MM.1S (cell line): ENCODE measurements at regions not wholly inside any gene's neighbourhood (a gene's known extent, or its start where the extent isn't known, plus 50 kb on each side); places are given as distances from the start of the nearest gene placed in this dataset.
"Not testable (repeated sequence)": the region's sequence is repeated elsewhere in the genome, so short reads cannot be mapped to it uniquely, and the experiment has no call there.

Experiments
- DNase-seq: peaks from one replicate; pipeline ENCODE4 v3.0.0-alpha.2; 2015
- H2AFZ ChIP-seq: fragments of 300-600 bp; sonication (generic); 2 replicates; pipeline ENCODE4 v1.6.0; 2016; ENCODE audit warnings: antibody characterized with exemption, low read length
- H3F3A ChIP-seq: fragments of 300-600 bp; sonication (generic); 2 replicates; pipeline ENCODE4 v1.6.1; 2016; ENCODE audit warnings: mild to moderate bottlenecking, antibody characterized with exemption, low read length, moderate library complexity, mixed read lengths; ENCODE audit not compliant: insufficient read depth
- H3K27ac ChIP-seq: fragments of 300-600 bp; sonication (generic); 2 replicates; pipeline ENCODE4 v1.5.1; 2016; ENCODE audit warnings: mild to moderate bottlenecking, low read length
- H3K27me3 ChIP-seq: fragments of 300-600 bp; sonication (generic); replicated peaks from 2 replicates; pipeline ENCODE4 v1.6.0; 2016; ENCODE audit warnings: low read length; ENCODE audit not compliant: insufficient read depth
- H3K36me3 ChIP-seq: fragments of 300-600 bp; sonication (generic); replicated peaks from 2 replicates; pipeline ENCODE4 v1.6.1; 2016; ENCODE audit warnings: mild to moderate bottlenecking, low read length, mixed read lengths; ENCODE audit not compliant: insufficient read depth
- H3K4me1 ChIP-seq: fragments of 300-600 bp; sonication (generic); 2 replicates; pipeline ENCODE4 v1.6.1; 2016; ENCODE audit warnings: low read length, mixed read lengths
- H3K4me2 ChIP-seq: fragments of 300-600 bp; sonication (generic); 2 replicates; pipeline ENCODE4 v1.6.0; 2016; ENCODE audit warnings: low read depth, low read length
- H3K4me3 ChIP-seq: fragments of 300-600 bp; sonication (generic); 2 replicates; pipeline ENCODE4 v1.5.1; 2016; ENCODE audit warnings: low read length, mixed read lengths
- H3K79me2 ChIP-seq: fragments of 300-600 bp; sonication (generic); 2 replicates; pipeline ENCODE4 v1.6.1; 2016; ENCODE audit warnings: mixed run types, low read length, mixed read lengths
- H3K9ac ChIP-seq: fragments of 300-600 bp; sonication (generic); 2 replicates; pipeline ENCODE4 v1.6.1; 2016; ENCODE audit warnings: low read length, mixed read lengths
- H3K9me2 ChIP-seq: fragments of 300-600 bp; sonication (generic); replicated peaks from 2 replicates; pipeline ENCODE4 v1.6.1; 2016; ENCODE audit warnings: mild to moderate bottlenecking, low read length, mixed read lengths; ENCODE audit not compliant: insufficient read depth
- H3K9me3 ChIP-seq: fragments of 300-600 bp; sonication (generic); replicated peaks from 2 replicates; pipeline ENCODE4 v1.6.1; 2016; ENCODE audit warnings: mild to moderate bottlenecking, low read length, mixed read lengths; ENCODE audit not compliant: insufficient read depth
- H4K20me1 ChIP-seq: fragments of 300-600 bp; sonication (generic); 2 replicates; pipeline ENCODE4 v1.6.1; 2016; ENCODE audit warnings: mild to moderate bottlenecking, low read length, moderate library complexity, mixed read lengths; ENCODE audit not compliant: insufficient read depth
- CTCF ChIP-seq: fragments of 300-600 bp; sonication (generic); IDR thresholded peaks from 2 replicates; pipeline ENCODE4 v1.5.1; 2016; ENCODE audit warnings: antibody characterized with exemption, low read length, mixed read lengths
- EZH2 ChIP-seq: fragments of 300-600 bp; sonication (generic); optimal IDR thresholded peaks from 2 replicates; pipeline ENCODE3; 2017; ENCODE audit warnings: low read depth, mild to moderate bottlenecking, antibody characterized with exemption, low read length, mixed read lengths
- EZH2phosphoT487 ChIP-seq: fragments of 300-600 bp; sonication (generic); IDR thresholded peaks from 2 replicates; pipeline ENCODE4 v1.6.1; 2018; ENCODE audit warnings: antibody characterized with exemption, low read length

GRCh38 chr1:14281412-14281811, 317.1 kb upstream of the KAZN start:
- Histone ChIP-seq H3K36me3 (no peaks in the 10 kb centered on the region), H3K4me3 (no peak overlapping the region), H2AFZ (no peak overlapping the region), H4K20me1 (no peaks in the 10 kb centered on the region), H3F3A (no peaks in the 10 kb centered on the region), H3K4me1 (no peaks in the 10 kb centered on the region), H3K9ac (no peak overlapping the region), H3K79me2 (no peaks in the 10 kb centered on the region), H3K27me3 (no peaks in the 10 kb centered on the region), H3K9me2 (no peaks in the 10 kb centered on the region), H3K9me3 (no peaks in the 10 kb centered on the region), H3K27ac (no peak overlapping the region), H3K4me2 (no peak overlapping the region)
- no peak for DNase-seq
- no peak for TF ChIP-seq EZH2
- TF ChIP-seq CTCF = no peak

GRCh38 chr1:14282707-14283106, 315.8 kb upstream of the KAZN start:
- no peaks in the 10 kb centered on the region for H3K79me2 ChIP-seq
- no peak for DNase-seq
- no peak overlapping the region for H3K4me3 ChIP-seq
- no peak overlapping the region for H3K27ac ChIP-seq
- no peaks in the 10 kb centered on the region for H4K20me1 ChIP-seq
- no peaks in the 10 kb centered on the region for H3K9me3 ChIP-seq
- H3K9me2 ChIP-seq = no peaks in the 10 kb centered on the region
- TF ChIP-seq EZH2 (no peak), CTCF (no peak)
- no peak overlapping the region for H3K4me2 ChIP-seq
- H3K27me3 ChIP-seq = no peaks in the 10 kb centered on the region
- H2AFZ ChIP-seq = no peak overlapping the region
- H3K36me3 ChIP-seq = no peaks in the 10 kb centered on the region
- H3K4me1 ChIP-seq = no peaks in the 10 kb centered on the region
- H3K9ac ChIP-seq = no peak overlapping the region
- H3F3A ChIP-seq = no peaks in the 10 kb centered on the region

GRCh38 chr1:14285238-14285637, 313.2 kb upstream of the KAZN start:
- H3K9ac ChIP-seq = no peak overlapping the region
- H3K9me3 ChIP-seq = no peaks in the 10 kb centered on the region
- H4K20me1 ChIP-seq = no peaks in the 10 kb centered on the region
- H3F3A ChIP-seq = no peaks in the 10 kb centered on the region
- no peak for TF ChIP-seq CTCF
- TF ChIP-seq EZH2phosphoT487 = no peak
- no peak for TF ChIP-seq EZH2
- H3K9me2 ChIP-seq = no peaks in the 10 kb centered on the region
- no peak overlapping the region for H3K4me2 ChIP-seq
- no peaks in the 10 kb centered on the region for H3K36me3 ChIP-seq
- DNase-seq = no peak
- no peaks in the 10 kb centered on the region for H3K4me1 ChIP-seq
- H3K27ac ChIP-seq = no peak overlapping the region
- no peaks in the 10 kb centered on the region for H3K79me2 ChIP-seq
- no peaks in the 10 kb centered on the region for H3K27me3 ChIP-seq
- no peak overlapping the region for H2AFZ ChIP-seq
- no peak overlapping the region for H3K4me3 ChIP-seq

GRCh38 chr1:14291182-14291581, 307.3 kb upstream of the KAZN start:
- H3K9me2 ChIP-seq, DNase-seq, H3K27me3 ChIP-seq, H3K36me3 ChIP-seq, H2AFZ ChIP-seq, H4K20me1 ChIP-seq, H3K4me3 ChIP-seq, H3K9me3 ChIP-seq, H3K4me1 ChIP-seq, H3K27ac ChIP-seq, H3K4me2 ChIP-seq, H3K79me2 ChIP-seq, H3F3A ChIP-seq, H3K9ac ChIP-seq: not testable (repeated sequence)
